ENCODE measurements at regions not wholly inside any gene's neighbourhood (a gene's known extent, or its start where the extent isn't known, plus 50 kb on each side); places are given as distances from the start of the nearest gene placed in this dataset.

GRCh38 chr3:165443664-165444063 is 247.5 kb upstream of the SLITRK3 start (continued):
- no peak for TF ChIP-seq STAT6 (CRISPR knock-in tag; IDR thresholded peaks at IDR 0.05)
- no peak for TF ChIP-seq ZNF133 (CRISPR knock-in tag; IDR thresholded peaks at IDR 0.05)
- no peak for TF ChIP-seq ETS1 (conservative IDR thresholded peaks at IDR 0.05; ENCODE audit: control insufficient read depth, low read depth, low read length)
- no peak for TF ChIP-seq NCOA1 (IDR thresholded peaks at IDR 0.05; ENCODE audit: low read depth)
- TF ChIP-seq WHSC1 (IDR thresholded peaks at IDR 0.05; ENCODE audit: low read length) = no peak

GRCh38 chr3:165442061-165442460 is 245.9 kb upstream of the SLITRK3 start:
- Histone ChIP-seq H3K4me2 (ENCODE audit: insufficient read depth, low read length) (no peak overlapping the region), H2AFZ (ENCODE audit: low read depth, low read length) (no peak overlapping the region), H3K9ac (ENCODE audit: insufficient read depth in 1 of 2, low read depth in 2 of 2, low read length in 2 of 2) (no peak overlapping the region), H4K20me1 (replicated peaks; ENCODE audit: control insufficient read depth, insufficient read depth, low read length) (no peaks in the 10 kb centered on the region), H3K4me3 (no peak overlapping the region), H3K9me1 (ENCODE audit: control insufficient read depth, insufficient read depth, low read length) (no peaks in the 10 kb centered on the region), H3K27me3 (ENCODE audit: control insufficient read depth in 2 of 2, insufficient read depth in 2 of 2, low read length in 2 of 2) (no peaks in the 10 kb centered on the region), H3K27ac (ENCODE audit: extremely low read depth, low read depth, low read length) (no peak overlapping the region), H3K36me3 (ENCODE audit: control insufficient read depth, insufficient read depth, low read length) (no peaks in the 10 kb centered on the region), H3K4me1 (replicated peaks in 1 of 2; ENCODE audit: control insufficient read depth in 2 of 2, insufficient read depth in 2 of 2, low read length in 2 of 2) (no peaks in the 10 kb centered on the region), H3K9me3 (replicated peaks; ENCODE audit: control insufficient read depth, insufficient read depth, low read depth, low read length) (no peaks in the 10 kb centered on the region), H3K79me2 (ENCODE audit: control insufficient read depth, insufficient read depth, low read length) (no peaks in the 10 kb centered on the region)
- intact Hi-C loops (cut with micrococcal nuclease) = no loop called here
- in situ Hi-C loops (cut with MboI) = no loop called here
- ChIA-PET POLR2A (no interaction called here), CTCF (ENCODE audit: low intra/inter-chr PET ratio) (no interaction called here)
- no peak for DNase-seq (ENCODE audit: extremely low read depth in 1 of 4, low spot score in 3 of 4)
- TF ChIP-seq CBFB (CRISPR knock-in tag; IDR thresholded peaks at IDR 0.05) = no peak
- BruUV-seq (replicated peaks) = no TSS peak
- FAIRE-seq = no peak
- ATAC-seq = no peak
